ENCODE measurements at regions not wholly inside any gene's neighbourhood (a gene's known extent, or its start where the extent isn't known, plus 50 kb on each side); places are given as distances from the start of the nearest gene placed in this dataset.

DNA sequence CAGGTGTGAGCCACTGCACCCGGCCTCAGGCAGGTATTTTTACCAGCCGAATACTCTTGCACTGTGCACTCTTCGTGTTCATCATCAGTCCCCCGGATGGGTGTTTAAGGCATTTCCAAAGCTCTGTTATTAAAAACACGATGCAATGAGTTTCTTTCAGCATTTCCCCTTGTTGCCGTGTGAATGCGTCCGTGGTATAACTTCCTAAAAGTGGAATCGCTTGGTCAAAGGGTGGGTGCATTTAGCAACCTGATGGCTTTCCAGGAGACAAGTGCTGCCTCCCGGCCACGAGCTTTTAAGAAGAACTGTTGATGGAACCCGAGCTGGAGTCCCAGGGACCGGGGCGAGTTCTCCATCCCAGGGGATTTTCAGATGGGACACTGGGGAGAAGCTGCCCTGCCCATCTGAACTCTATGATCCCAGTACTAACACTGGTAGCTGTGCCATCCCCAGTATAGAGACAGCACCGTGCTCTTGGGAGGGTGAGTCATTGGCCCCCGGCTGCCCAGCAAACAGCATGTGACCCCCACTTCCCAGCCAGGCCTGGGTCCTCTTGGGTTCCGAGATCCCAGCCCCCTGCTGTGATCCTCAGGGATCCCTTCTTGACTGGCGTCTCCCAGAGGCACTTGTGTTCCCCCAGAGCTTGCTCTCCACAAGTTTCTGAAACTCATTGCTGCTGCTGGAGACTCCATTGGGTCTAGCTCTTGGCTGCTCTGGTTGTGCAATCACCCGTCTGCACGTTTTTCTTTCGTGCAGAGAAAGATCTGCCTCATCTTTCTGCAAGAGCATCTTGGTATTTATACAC is 169.5 kb upstream of the IER5L start:
- H3K4me1 ChIP-seq (ENCODE audit: low read depth, poor library complexity, severe bottlenecking) = peaks cover 4% of the 10 kb centered on the region
- H3K27ac ChIP-seq = no peak overlapping the region
- TF ChIP-seq, protein P1, sequence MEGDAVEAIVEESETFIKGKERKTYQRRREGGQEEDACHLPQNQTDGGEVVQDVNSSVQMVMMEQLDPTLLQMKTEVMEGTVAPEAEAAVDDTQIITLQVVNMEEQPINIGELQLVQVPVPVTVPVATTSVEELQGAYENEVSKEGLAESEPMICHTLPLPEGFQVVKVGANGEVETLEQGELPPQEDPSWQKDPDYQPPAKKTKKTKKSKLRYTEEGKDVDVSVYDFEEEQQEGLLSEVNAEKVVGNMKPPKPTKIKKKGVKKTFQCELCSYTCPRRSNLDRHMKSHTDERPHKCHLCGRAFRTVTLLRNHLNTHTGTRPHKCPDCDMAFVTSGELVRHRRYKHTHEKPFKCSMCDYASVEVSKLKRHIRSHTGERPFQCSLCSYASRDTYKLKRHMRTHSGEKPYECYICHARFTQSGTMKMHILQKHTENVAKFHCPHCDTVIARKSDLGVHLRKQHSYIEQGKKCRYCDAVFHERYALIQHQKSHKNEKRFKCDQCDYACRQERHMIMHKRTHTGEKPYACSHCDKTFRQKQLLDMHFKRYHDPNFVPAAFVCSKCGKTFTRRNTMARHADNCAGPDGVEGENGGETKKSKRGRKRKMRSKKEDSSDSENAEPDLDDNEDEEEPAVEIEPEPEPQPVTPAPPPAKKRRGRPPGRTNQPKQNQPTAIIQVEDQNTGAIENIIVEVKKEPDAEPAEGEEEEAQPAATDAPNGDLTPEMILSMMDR (conservative IDR thresholded peaks at IDR 0.05; ENCODE audit: low read depth, low read length) = no peak
- no peak overlapping the region for H3K4me2 ChIP-seq
- H3K36me3 ChIP-seq (ENCODE audit: insufficient read depth) = no peaks in the 10 kb centered on the region
- no peak overlapping the region for H3K4me3 ChIP-seq (IDR thresholded peaks at IDR 0.05; ENCODE audit: insufficient read depth, low read depth, low read length)
- no peaks in the 10 kb centered on the region for H4K20me1 ChIP-seq (ENCODE audit: insufficient read depth)
- no peaks in the 10 kb centered on the region for H3K27me3 ChIP-seq (ENCODE audit: insufficient read depth, low read depth)
- H2AFZ ChIP-seq (ENCODE audit: low read depth) = no peak overlapping the region
- no peak overlapping the region for H3K9ac ChIP-seq
- no peaks in the 10 kb centered on the region for H3K79me2 ChIP-seq (ENCODE audit: insufficient read depth, low read depth)

DNA sequence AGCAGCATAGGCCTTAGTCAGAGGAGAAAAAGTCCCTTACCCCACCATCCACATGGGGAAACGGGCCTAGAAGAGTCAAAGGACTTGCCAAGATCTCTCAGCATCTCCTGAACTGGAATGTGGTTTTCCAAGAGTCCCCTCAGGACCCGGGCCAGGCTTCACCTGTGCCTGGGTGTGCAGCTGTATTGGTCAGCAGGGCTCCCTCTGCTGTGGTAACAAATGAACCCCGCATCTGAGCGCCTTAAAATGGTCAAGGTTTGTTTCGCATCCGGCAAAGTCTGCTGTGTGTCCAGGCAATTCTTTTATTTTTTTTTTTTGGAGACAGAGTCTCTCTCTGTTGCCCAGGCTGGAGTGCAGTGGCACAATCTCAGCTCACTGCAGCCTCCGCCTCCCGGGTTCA is 168.0 kb upstream of the IER5L start:
- no peak overlapping the region for H3K9ac ChIP-seq
- no peaks in the 10 kb centered on the region for H3K79me2 ChIP-seq (ENCODE audit: insufficient read depth, low read depth)
- H3K4me3 ChIP-seq (IDR thresholded peaks at IDR 0.05; ENCODE audit: insufficient read depth, low read depth, low read length) = no peak overlapping the region
- H4K20me1 ChIP-seq (ENCODE audit: insufficient read depth) = no peaks in the 10 kb centered on the region
- H3K27ac ChIP-seq = no peak overlapping the region
- no peak overlapping the region for H3K4me2 ChIP-seq
- H3K4me1 ChIP-seq (ENCODE audit: low read depth, poor library complexity, severe bottlenecking) = no peaks in the 10 kb centered on the region
- H3K36me3 ChIP-seq (ENCODE audit: insufficient read depth) = no peaks in the 10 kb centered on the region
- TF ChIP-seq, protein P1 (conservative IDR thresholded peaks at IDR 0.05; ENCODE audit: low read depth, low read length) = no peak
- no peaks in the 10 kb centered on the region for H3K27me3 ChIP-seq (ENCODE audit: insufficient read depth, low read depth)
- H2AFZ ChIP-seq (ENCODE audit: low read depth) = no peak overlapping the region

DNA sequence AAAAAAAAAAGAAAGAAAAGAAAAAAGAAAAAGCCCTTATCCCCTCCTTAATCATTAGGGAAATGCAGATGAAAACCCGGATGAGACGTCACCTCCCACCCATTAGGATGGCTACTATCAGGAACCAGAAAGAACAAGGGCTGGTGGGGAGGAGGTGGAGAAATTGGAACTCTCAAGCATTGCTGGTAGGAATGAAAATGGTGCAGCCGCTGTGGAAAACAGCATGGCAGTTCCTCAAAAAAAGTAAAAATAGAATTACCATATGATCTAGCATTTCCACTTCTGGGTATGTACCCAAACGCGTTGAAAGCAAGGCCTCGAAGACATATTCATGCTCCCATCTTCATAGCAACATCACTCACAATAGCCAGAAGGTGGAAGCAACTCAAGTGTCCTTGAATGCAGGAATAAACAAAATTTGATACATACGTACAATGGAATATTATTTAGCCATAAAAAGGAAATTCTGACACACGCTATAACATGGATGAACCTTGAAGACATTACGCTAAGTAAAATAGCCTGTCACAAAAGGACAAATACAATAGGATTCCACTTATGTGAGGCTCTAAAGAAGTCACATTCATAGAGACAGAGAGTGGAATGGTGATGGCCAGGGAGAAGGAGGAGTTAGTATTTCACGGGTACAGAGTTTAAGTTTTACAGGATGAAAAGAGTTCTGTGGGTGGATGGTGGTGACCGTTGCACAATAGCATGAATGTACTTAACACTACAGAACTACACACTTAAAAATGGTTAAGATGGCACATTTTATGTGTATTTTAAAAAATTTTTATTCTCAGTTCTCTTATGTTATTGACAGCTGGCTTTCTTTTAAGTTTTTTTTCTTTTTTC is 166.8 kb upstream of the IER5L start:
- Histone ChIP-seq H3K4me1 (ENCODE audit: low read depth, poor library complexity, severe bottlenecking) (no peaks in the 10 kb centered on the region), H3K4me3 (IDR thresholded peaks at IDR 0.05; ENCODE audit: insufficient read depth, low read depth, low read length) (no peak overlapping the region), H3K79me2 (ENCODE audit: insufficient read depth, low read depth) (no peaks in the 10 kb centered on the region), H3K4me2 (no peak overlapping the region), H3K9ac (no peak overlapping the region), H4K20me1 (ENCODE audit: insufficient read depth) (no peaks in the 10 kb centered on the region), H3K27ac (no peak overlapping the region), H3K36me3 (ENCODE audit: insufficient read depth) (no peaks in the 10 kb centered on the region), H3K27me3 (ENCODE audit: insufficient read depth, low read depth) (no peaks in the 10 kb centered on the region), H2AFZ (ENCODE audit: low read depth) (no peak overlapping the region)
- TF ChIP-seq, protein P1 (conservative IDR thresholded peaks at IDR 0.05; ENCODE audit: low read depth, low read length) = no peak

DNA sequence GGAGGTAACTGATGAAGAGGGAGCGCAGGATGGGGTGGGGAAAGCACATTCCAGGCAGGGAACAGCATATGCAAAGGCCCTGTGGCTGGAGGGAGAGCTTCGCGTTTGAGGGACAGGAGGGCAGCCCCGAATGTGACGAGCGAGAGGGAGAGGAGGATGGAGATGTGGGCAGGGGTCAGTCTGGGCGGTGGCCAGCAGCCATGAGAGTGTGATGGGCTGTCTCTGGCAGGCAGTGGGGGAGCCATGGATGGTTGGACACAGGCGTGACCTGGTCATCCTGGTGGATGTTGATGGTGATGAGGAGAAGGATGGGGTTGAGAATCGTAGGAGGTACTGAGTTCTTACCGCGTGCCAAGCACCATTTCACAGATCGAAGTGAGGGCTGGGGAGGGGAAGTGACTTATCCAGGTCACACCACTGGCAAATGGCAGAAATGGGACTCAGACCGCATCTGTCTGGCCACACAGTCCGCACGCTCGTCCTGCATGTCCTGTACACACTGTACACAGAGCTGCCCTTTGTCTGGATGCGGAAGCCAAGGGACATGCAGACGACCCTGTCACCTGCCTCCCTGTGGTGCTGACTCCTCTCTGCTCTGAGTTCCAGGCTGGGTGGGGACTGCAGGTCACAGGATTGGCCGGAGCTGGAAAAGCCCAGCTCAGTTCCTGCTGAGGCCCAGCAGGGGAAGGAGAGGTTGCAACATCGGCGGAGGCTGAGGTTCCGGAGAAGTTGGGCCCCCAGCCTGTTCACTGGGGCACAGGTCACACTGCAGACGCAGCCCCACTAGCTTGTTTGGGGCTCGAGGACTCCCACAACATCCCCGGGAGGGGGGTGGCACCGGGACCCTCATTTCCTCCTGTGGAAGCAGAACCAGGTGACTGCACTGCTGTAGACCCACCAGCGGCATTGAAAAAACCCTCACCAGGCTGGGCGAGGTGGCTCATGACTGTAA is 165.6 kb upstream of the IER5L start:
- no peak overlapping the region for H2AFZ ChIP-seq (ENCODE audit: low read depth)
- no peak overlapping the region for H3K9ac ChIP-seq
- H4K20me1 ChIP-seq (ENCODE audit: insufficient read depth) = no peaks in the 10 kb centered on the region

More for the DNA sequence above, 165.6 kb upstream of the IER5L start:
- Histone ChIP-seq H3K27ac (no peak overlapping the region), H3K27me3 (ENCODE audit: insufficient read depth, low read depth) (no peaks in the 10 kb centered on the region), H3K79me2 (ENCODE audit: insufficient read depth, low read depth) (no peaks in the 10 kb centered on the region), H3K4me1 (ENCODE audit: low read depth, poor library complexity, severe bottlenecking) (no peaks in the 10 kb centered on the region), H3K4me2 (no peak overlapping the region), H3K4me3 (IDR thresholded peaks at IDR 0.05; ENCODE audit: insufficient read depth, low read depth, low read length) (no peak overlapping the region), H3K36me3 (ENCODE audit: insufficient read depth) (no peaks in the 10 kb centered on the region)
- TF ChIP-seq, protein P1 (conservative IDR thresholded peaks at IDR 0.05; ENCODE audit: low read depth, low read length) = no peak
